CD14-positive monocyte (primary cell): ENCODE measurements at regions not wholly inside any gene's neighbourhood (a gene's known extent, or its start where the extent isn't known, plus 50 kb on each side); places are given as distances from the start of the nearest gene placed in this dataset.

ENCODE experiments used
- DNase-seq, 3 donors: peaks; one replicate each; pipeline ENCODE4 v3.0.0-alpha.2; 2011 to 2022
- H2AFZ ChIP-seq: 2 replicates; pipeline ENCODE4 v1.6.0; 2012; ENCODE audit warnings: mild to moderate bottlenecking, low read depth, low read length, inconsistent platforms; ENCODE audit not compliant: insufficient read depth, poor library complexity, severe bottlenecking
- H3K27ac ChIP-seq, 2 donors: 1 replicate in 1 of 2; 2 replicates in 1 of 2; pipeline ENCODE4 v1.5.1; 2012 to 2013; ENCODE audit warnings: low read length in 2 of 2, control low read depth in 1 of 2, inconsistent platforms in 1 of 2, low read depth in 1 of 2, mild to moderate bottlenecking in 1 of 2
- H3K27me3 ChIP-seq, 2 donors: one replicate each; pipeline versions ENCODE4 v1.6.0 to v1.6.1; 2011 to 2013; ENCODE audit warnings: low read length in 2 of 2; ENCODE audit not compliant: control insufficient read depth in 2 of 2, insufficient read depth in 2 of 2
- H3K36me3 ChIP-seq, 2 donors: replicated peaks in 1 of 2; 1 replicate in 1 of 2; 2 replicates in 1 of 2; pipeline versions ENCODE4 v1.5.1 to v1.6.1; 2012 to 2013; ENCODE audit warnings: low read length in 2 of 2, control low read depth in 1 of 2, inconsistent platforms in 1 of 2, mild to moderate bottlenecking in 1 of 2; ENCODE audit not compliant: insufficient read depth in 2 of 2, control insufficient read depth in 1 of 2
- H3K4me1 ChIP-seq, 2 donors: 1 replicate in 1 of 2; 2 replicates in 1 of 2; pipeline versions ENCODE4 v1.5.1 to v1.6.1; 2012 to 2013; ENCODE audit warnings: low read length in 2 of 2, control low read depth in 1 of 2, inconsistent platforms in 1 of 2, mild to moderate bottlenecking in 1 of 2, moderate library complexity in 1 of 2; ENCODE audit not compliant: insufficient read depth in 2 of 2, control insufficient read depth in 1 of 2
- H3K4me2 ChIP-seq: replicated peaks from 2 replicates; pipeline ENCODE3; 2012; ENCODE audit warnings: low read length, moderate library complexity, mild to moderate bottlenecking; ENCODE audit not compliant: poor library complexity, severe bottlenecking; ENCODE audit errors: extremely low read depth
- H3K4me3 ChIP-seq, 3 experiments: fragments of 200-600 bp in 1 of 3; sonication (generic) in 1 of 3; replicated peaks in 1 of 3; 1 replicate in 2 of 3; 2 replicates in 1 of 3; pipeline ENCODE4 v1.5.1; 2011 to 2013; ENCODE audit warnings: low read length in 3 of 3, mild to moderate bottlenecking in 3 of 3, control low read depth in 2 of 3, low read depth in 2 of 3, inconsistent platforms in 1 of 3, moderate library complexity in 1 of 3
- H3K79me2 ChIP-seq: 2 replicates; pipeline ENCODE4 v1.6.0; 2012; ENCODE audit warnings: mild to moderate bottlenecking, control low read depth, inconsistent platforms, low read length, moderate library complexity; ENCODE audit not compliant: insufficient read depth
- H3K9ac ChIP-seq: 2 replicates; pipeline ENCODE4 v1.6.0; 2017; ENCODE audit warnings: low read length, mild to moderate bottlenecking; ENCODE audit not compliant: insufficient read depth, poor library complexity, severe bottlenecking
- H3K9me3 ChIP-seq, 2 donors: replicated peaks in 1 of 2; 1 replicate in 1 of 2; 2 replicates in 1 of 2; pipeline versions ENCODE4 v1.5.1 to v1.6.1; 2012 to 2013; ENCODE audit warnings: low read length in 2 of 2, control low read depth in 1 of 2; ENCODE audit not compliant: control insufficient read depth in 1 of 2, insufficient read depth in 1 of 2
- H4K20me1 ChIP-seq: 2 replicates; pipeline ENCODE4 v1.6.0; 2012; ENCODE audit warnings: mild to moderate bottlenecking, low read length, control low read depth, moderate library complexity; ENCODE audit not compliant: insufficient read depth
- H3K27ac Mint-ChIP-seq, 7 donors: one replicate each; pipeline ENCODE4 v1.8.0; 2020; ENCODE audit warnings: mild to moderate bottlenecking in 7 of 7, mixed read lengths in 7 of 7, moderate library complexity in 6 of 7, inconsistent platforms in 2 of 7
- H3K27me3 Mint-ChIP-seq, 3 donors: one replicate each; pipeline ENCODE4 v1.8.0; 2021 to 2022; ENCODE audit warnings: low read depth in 3 of 3, mild to moderate bottlenecking in 3 of 3, mixed read lengths in 3 of 3, moderate library complexity in 3 of 3, inconsistent platforms in 1 of 3
- H3K36me3 Mint-ChIP-seq, 2 donors: one replicate each; pipeline ENCODE4 v1.8.0; 2020; ENCODE audit warnings: mixed read lengths in 2 of 2, inconsistent platforms in 1 of 2, mild to moderate bottlenecking in 1 of 2
- H3K4me1 Mint-ChIP-seq: one replicate; pipeline ENCODE4 v1.8.0; 2020; ENCODE audit warnings: mild to moderate bottlenecking, mixed read lengths
- H3K4me3 Mint-ChIP-seq, 2 donors: one replicate each; pipeline ENCODE4 v1.8.0; 2020; ENCODE audit warnings: mild to moderate bottlenecking in 2 of 2, mixed read lengths in 2 of 2, moderate library complexity in 1 of 2
- H3K9me3 Mint-ChIP-seq, 7 donors: one replicate each; pipeline ENCODE4 v1.8.0; 2020 to 2022; ENCODE audit warnings: mixed read lengths in 7 of 7, mild to moderate bottlenecking in 6 of 7, moderate library complexity in 6 of 7, inconsistent platforms in 2 of 7
- CTCF ChIP-seq: fragments of 200-600 bp; IDR thresholded peaks from one replicate; pipeline ENCODE4 v1.8.0; 2022; ENCODE audit warnings: antibody characterized with exemption, mild to moderate bottlenecking
- WGBS: methylation state at CpG from one replicate; pipeline ENCODE4 v1.1.5; 2013; ENCODE audit warnings: missing lambda C conversion rate; ENCODE audit not compliant: insufficient coverage; 5-methylcytosine and 5-hydroxymethylcytosine counted together
- intact Hi-C, 2 donors: fragments of 100-400 bp; cut with micrococcal nuclease; formaldehyde crosslinking; loops; one replicate each; pipeline versions ENCODE4 v1.15.0 to v1.15.1; 2023

- no peaks in the 10 kb centered on the region for H3K27me3 ChIP-seq
- H3K9me3 Mint-ChIP-seq, result peaks cover 0 to 2% (median 0%) of the 10 kb centered on the region in 7 donors
- H3K4me1 ChIP-seq, result no peaks in the 10 kb centered on the region
- H3K4me3 ChIP-seq, result no peak overlapping the region
- H2AFZ ChIP-seq, result no peak overlapping the region
- no peaks in the 10 kb centered on the region for H3K9me3 ChIP-seq
- no peak for TF ChIP-seq CTCF
- no peaks in the 10 kb centered on the region for H3K36me3 Mint-ChIP-seq
- no peaks in the 10 kb centered on the region for H3K79me2 ChIP-seq
- no peaks in the 10 kb centered on the region for H3K4me1 Mint-ChIP-seq
- peaks cover 2 to 8% (median 6%) of the 10 kb centered on the region in 3 donors for H3K27me3 Mint-ChIP-seq
- H3K36me3 ChIP-seq, result no peaks in the 10 kb centered on the region
- no peak overlapping the region for H3K9ac ChIP-seq
- H3K27ac Mint-ChIP-seq, result no peak overlapping the region
- no peak overlapping the region for H3K4me2 ChIP-seq
- no peaks in the 10 kb centered on the region for H4K20me1 ChIP-seq
- H3K27ac ChIP-seq, result no peak overlapping the region
- DNase-seq, result no peak
- intact Hi-C loops, result no loop called here
- no peak overlapping the region for H3K4me3 Mint-ChIP-seq
Observed at GRCh38 chr3:10651506-10651905, 146.1 kb upstream of the ATP2B2 start.

- Histone ChIP-seq H3K79me2 (no peaks in the 10 kb centered on the region), H3K36me3 (no peaks in the 10 kb centered on the region), H4K20me1 (no peaks in the 10 kb centered on the region), H2AFZ (no peak overlapping the region), H3K4me2 (no peak overlapping the region), H3K27me3 (no peaks in the 10 kb centered on the region), H3K9ac (no peak overlapping the region), H3K4me3 (no peak overlapping the region), H3K9me3 (no peaks in the 10 kb centered on the region), H3K27ac (no peak overlapping the region), H3K4me1 (no peaks in the 10 kb centered on the region)
- Mint-ChIP-seq H3K4me1 (no peaks in the 10 kb centered on the region), H3K36me3 (no peaks in the 10 kb centered on the region), H3K27me3 (peaks cover 8 to 10% (median 8%) of the 10 kb centered on the region in 3 donors), H3K9me3 (peaks cover 0 to 4% (median 0%) of the 10 kb centered on the region in 7 donors), H3K4me3 (no peak overlapping the region), H3K27ac (no peak overlapping the region)
- intact Hi-C loops, result no loop called here
- WGBS, result 92% methylated on average over 2 of the region's 4 CpGs
- TF ChIP-seq CTCF, result no peak
- DNase-seq, result no peak
Observed at GRCh38 chr3:10653241-10653640, 147.9 kb upstream of the ATP2B2 start.
